ENCODE measurements at regions not wholly inside any gene's neighbourhood (a gene's known extent, or its start where the extent isn't known, plus 50 kb on each side); places are given as distances from the start of the nearest gene placed in this dataset.

- peak; percentile 34 for DNase-seq (ENCODE audit: low read depth)
- TF ChIP-seq, protein P1, sequence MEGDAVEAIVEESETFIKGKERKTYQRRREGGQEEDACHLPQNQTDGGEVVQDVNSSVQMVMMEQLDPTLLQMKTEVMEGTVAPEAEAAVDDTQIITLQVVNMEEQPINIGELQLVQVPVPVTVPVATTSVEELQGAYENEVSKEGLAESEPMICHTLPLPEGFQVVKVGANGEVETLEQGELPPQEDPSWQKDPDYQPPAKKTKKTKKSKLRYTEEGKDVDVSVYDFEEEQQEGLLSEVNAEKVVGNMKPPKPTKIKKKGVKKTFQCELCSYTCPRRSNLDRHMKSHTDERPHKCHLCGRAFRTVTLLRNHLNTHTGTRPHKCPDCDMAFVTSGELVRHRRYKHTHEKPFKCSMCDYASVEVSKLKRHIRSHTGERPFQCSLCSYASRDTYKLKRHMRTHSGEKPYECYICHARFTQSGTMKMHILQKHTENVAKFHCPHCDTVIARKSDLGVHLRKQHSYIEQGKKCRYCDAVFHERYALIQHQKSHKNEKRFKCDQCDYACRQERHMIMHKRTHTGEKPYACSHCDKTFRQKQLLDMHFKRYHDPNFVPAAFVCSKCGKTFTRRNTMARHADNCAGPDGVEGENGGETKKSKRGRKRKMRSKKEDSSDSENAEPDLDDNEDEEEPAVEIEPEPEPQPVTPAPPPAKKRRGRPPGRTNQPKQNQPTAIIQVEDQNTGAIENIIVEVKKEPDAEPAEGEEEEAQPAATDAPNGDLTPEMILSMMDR (IDR thresholded peaks at IDR 0.05; ENCODE audit: insufficient read depth, low read depth, low read length): peak; percentile 33
- H3K4me3 ChIP-seq (ENCODE audit: low read depth, low read length): no peak overlapping the region
These were observed 59.6 kb upstream of the PITRM1 start for GRCh38 chr10:3231951-3232730.

GRCh38 chr10:3229815-3230214 is 57.2 kb upstream of the PITRM1 start:
- TF ChIP-seq, protein P1 (IDR thresholded peaks at IDR 0.05; ENCODE audit: insufficient read depth, low read depth, low read length): no peak
- no peak overlapping the region for H3K4me3 ChIP-seq (ENCODE audit: low read depth, low read length)
- no peak for DNase-seq (ENCODE audit: low read depth)

DNA sequence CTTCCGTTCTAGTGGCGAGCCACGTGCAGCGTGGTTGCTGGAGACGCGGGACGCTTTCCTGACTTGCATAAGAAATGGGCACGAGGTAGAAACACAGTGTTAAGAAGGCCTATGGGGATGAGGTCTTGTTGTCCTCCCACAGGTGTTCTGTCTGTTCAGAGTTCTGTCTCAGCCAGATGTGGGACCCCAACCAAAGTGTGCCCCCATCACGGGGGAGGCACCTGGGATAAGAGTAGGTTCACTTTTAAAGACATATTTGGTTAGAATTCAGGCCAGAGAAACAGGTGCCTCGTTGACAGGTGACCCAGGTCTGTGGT is 56.0 kb upstream of the PITRM1 start:
- TF ChIP-seq, protein P1 (IDR thresholded peaks at IDR 0.05; ENCODE audit: insufficient read depth, low read depth, low read length): no peak
- H3K4me3 ChIP-seq (ENCODE audit: low read depth, low read length): no peak overlapping the region
- no peak for DNase-seq (ENCODE audit: low read depth)

GRCh38 chr10:3226960-3227744 is 54.6 kb upstream of the PITRM1 start:
- TF ChIP-seq, protein P1 (IDR thresholded peaks at IDR 0.05; ENCODE audit: insufficient read depth, low read depth, low read length): no peak
- DNase-seq (ENCODE audit: low read depth): peak; percentile 73
- no peak overlapping the region for H3K4me3 ChIP-seq (ENCODE audit: low read depth, low read length)

DNA sequence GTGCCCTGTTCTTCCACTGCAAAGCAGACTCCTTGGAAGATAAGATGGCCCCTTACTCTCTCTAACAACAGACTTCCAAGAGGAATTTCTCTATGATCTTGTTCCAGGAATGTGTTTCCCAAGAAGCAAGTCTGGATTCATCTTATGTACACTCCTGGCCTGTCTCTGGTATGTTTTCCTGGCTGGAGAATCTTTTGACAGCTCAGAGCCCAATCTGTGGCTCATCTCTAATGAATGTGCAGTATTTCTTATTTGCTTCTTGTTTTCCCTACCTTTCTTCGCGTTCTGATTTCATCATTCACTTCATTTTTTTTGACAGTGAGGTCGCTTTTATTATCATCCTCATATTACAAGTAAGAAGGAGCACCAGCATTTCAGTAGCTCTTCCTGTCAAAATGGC is 53.0 kb upstream of the PITRM1 start:
- DNase-seq (ENCODE audit: low read depth): peak; percentile 75
- no peak overlapping the region for H3K4me3 ChIP-seq (ENCODE audit: low read depth, low read length)
- TF ChIP-seq, protein P1 (IDR thresholded peaks at IDR 0.05; ENCODE audit: insufficient read depth, low read depth, low read length): no peak

GRCh38 chr10:3224241-3224640 is 51.7 kb upstream of the PITRM1 start:
- TF ChIP-seq, protein P1 (IDR thresholded peaks at IDR 0.05; ENCODE audit: insufficient read depth, low read depth, low read length): no peak
- no peak overlapping the region for H3K4me3 ChIP-seq (ENCODE audit: low read depth, low read length)
- no peak for DNase-seq (ENCODE audit: low read depth)

Measured in fibroblast of villous mesenchyme (primary cell).